Astrocyte (in vitro differentiated cells and primary cell): ENCODE measurements at regions not wholly inside any gene's neighbourhood (a gene's known extent, or its start where the extent isn't known, plus 50 kb on each side); places are given as distances from the start of the nearest gene placed in this dataset.

Source experiments
- DNase-seq: peaks from one replicate; pipeline ENCODE4 v3.0.0-alpha.2; 2010; ENCODE audit warnings: low read depth
- FAIRE-seq: peaks from 2 replicates; lab custom pipeline; 2011; peaks lifted over from hg19 to GRCh38; lab: Jason Lieb, UNC
- H2AFZ ChIP-seq: 2 replicates; pipeline ENCODE4 v1.6.0; 2012; ENCODE audit warnings: low read depth, low read length, inconsistent platforms
- H3K27ac ChIP-seq: 2 replicates; pipeline ENCODE4 v1.5.1; 2011; ENCODE audit warnings: low read depth, low read length, inconsistent platforms
- H3K27me3 ChIP-seq: 2 replicates; pipeline ENCODE4 v1.6.0; 2011; ENCODE audit warnings: low read length, inconsistent platforms; ENCODE audit not compliant: insufficient read depth
- H3K36me3 ChIP-seq: 2 replicates; pipeline ENCODE4 v1.5.1; 2011; ENCODE audit warnings: low read length, inconsistent platforms; ENCODE audit not compliant: insufficient read depth
- H3K4me1 ChIP-seq: 2 replicates; pipeline ENCODE4 v1.5.1; 2011; ENCODE audit warnings: low read length, inconsistent platforms; ENCODE audit not compliant: insufficient read depth
- H3K4me2 ChIP-seq: 2 replicates; pipeline ENCODE4 v1.6.0; 2012; ENCODE audit warnings: low read length, inconsistent platforms
- H3K4me3 ChIP-seq: 2 replicates; pipeline ENCODE4 v1.5.1; 2011; ENCODE audit warnings: low read depth, mild to moderate bottlenecking, low read length, inconsistent platforms; ENCODE audit not compliant: insufficient read depth
- H3K79me2 ChIP-seq: 2 replicates; pipeline ENCODE4 v1.6.0; 2012; ENCODE audit warnings: mild to moderate bottlenecking, low read length, inconsistent platforms; ENCODE audit not compliant: insufficient read depth
- H3K9ac ChIP-seq: 2 replicates; pipeline ENCODE4 v1.6.0; 2012; ENCODE audit warnings: mild to moderate bottlenecking, low read length, inconsistent platforms
- H3K9me3 ChIP-seq: 2 replicates; pipeline ENCODE4 v1.5.1; 2012; ENCODE audit warnings: low read depth, mild to moderate bottlenecking, low read length, inconsistent platforms; ENCODE audit not compliant: insufficient read depth
- H4K20me1 ChIP-seq: 2 replicates; pipeline ENCODE4 v1.6.0; 2012; ENCODE audit warnings: low read length, inconsistent platforms; ENCODE audit not compliant: insufficient read depth
- H3K27ac Mint-ChIP-seq: one replicate; pipeline ENCODE4 v1.8.0; 2021; ENCODE audit warnings: mild to moderate bottlenecking, mixed read lengths; ENCODE audit not compliant: unreplicated experiment
- H3K27me3 Mint-ChIP-seq: one replicate; pipeline ENCODE4 v1.8.0; 2021; ENCODE audit warnings: low read depth, mixed read lengths; ENCODE audit not compliant: unreplicated experiment
- H3K36me3 Mint-ChIP-seq: one replicate; pipeline ENCODE4 v1.8.0; 2021; ENCODE audit warnings: low read depth, mixed read lengths; ENCODE audit not compliant: unreplicated experiment
- H3K4me1 Mint-ChIP-seq: one replicate; pipeline ENCODE4 v1.8.0; 2021; ENCODE audit warnings: low read depth, mixed read lengths; ENCODE audit not compliant: unreplicated experiment
- H3K4me3 Mint-ChIP-seq: one replicate; pipeline ENCODE4 v1.8.0; 2021; ENCODE audit warnings: mild to moderate bottlenecking, moderate library complexity, mixed read lengths; ENCODE audit not compliant: unreplicated experiment
- H3K9me3 Mint-ChIP-seq: one replicate; pipeline ENCODE4 v1.8.0; 2021; ENCODE audit warnings: mild to moderate bottlenecking, mixed read lengths; ENCODE audit not compliant: unreplicated experiment
- EZH2 ChIP-seq: IDR thresholded peaks from 2 replicates; pipeline ENCODE4 v1.6.1; 2012; ENCODE audit warnings: mild to moderate bottlenecking, low read length, inconsistent platforms; ENCODE audit not compliant: insufficient read depth
- TF ChIP-seq, protein P1 (sequence below): IDR thresholded peaks from 2 replicates; pipeline ENCODE4 v1.5.1; 2011; ENCODE audit warnings: low read depth, mild to moderate bottlenecking, inconsistent platforms, low read length, moderate library complexity; ENCODE audit not compliant: insufficient read depth

GRCh38 chr3:88617283-88617682 lies 467.5 kb downstream of the C3orf38 start:
- Mint-ChIP-seq H3K4me3 (no peak overlapping the region), H3K27ac (no peak overlapping the region), H3K9me3 (no peaks in the 10 kb centered on the region), H3K36me3 (no peaks in the 10 kb centered on the region), H3K4me1 (peaks cover 7% of the 10 kb centered on the region), H3K27me3 (no peaks in the 10 kb centered on the region)
- Histone ChIP-seq H3K79me2 (no peaks in the 10 kb centered on the region), H3K27me3 (no peaks in the 10 kb centered on the region), H3K4me2 (no peak overlapping the region), H2AFZ (no peak overlapping the region), H4K20me1 (no peaks in the 10 kb centered on the region), H3K27ac (no peak overlapping the region), H3K4me3 (no peak overlapping the region), H3K4me1 (no peaks in the 10 kb centered on the region), H3K9ac (no peak overlapping the region), H3K36me3 (no peaks in the 10 kb centered on the region), H3K9me3 (no peaks in the 10 kb centered on the region)
- TF ChIP-seq, protein P1, sequence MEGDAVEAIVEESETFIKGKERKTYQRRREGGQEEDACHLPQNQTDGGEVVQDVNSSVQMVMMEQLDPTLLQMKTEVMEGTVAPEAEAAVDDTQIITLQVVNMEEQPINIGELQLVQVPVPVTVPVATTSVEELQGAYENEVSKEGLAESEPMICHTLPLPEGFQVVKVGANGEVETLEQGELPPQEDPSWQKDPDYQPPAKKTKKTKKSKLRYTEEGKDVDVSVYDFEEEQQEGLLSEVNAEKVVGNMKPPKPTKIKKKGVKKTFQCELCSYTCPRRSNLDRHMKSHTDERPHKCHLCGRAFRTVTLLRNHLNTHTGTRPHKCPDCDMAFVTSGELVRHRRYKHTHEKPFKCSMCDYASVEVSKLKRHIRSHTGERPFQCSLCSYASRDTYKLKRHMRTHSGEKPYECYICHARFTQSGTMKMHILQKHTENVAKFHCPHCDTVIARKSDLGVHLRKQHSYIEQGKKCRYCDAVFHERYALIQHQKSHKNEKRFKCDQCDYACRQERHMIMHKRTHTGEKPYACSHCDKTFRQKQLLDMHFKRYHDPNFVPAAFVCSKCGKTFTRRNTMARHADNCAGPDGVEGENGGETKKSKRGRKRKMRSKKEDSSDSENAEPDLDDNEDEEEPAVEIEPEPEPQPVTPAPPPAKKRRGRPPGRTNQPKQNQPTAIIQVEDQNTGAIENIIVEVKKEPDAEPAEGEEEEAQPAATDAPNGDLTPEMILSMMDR = no peak
- TF ChIP-seq EZH2 = no peak
- DNase-seq (no peak), FAIRE-seq (no peak)

DNA sequence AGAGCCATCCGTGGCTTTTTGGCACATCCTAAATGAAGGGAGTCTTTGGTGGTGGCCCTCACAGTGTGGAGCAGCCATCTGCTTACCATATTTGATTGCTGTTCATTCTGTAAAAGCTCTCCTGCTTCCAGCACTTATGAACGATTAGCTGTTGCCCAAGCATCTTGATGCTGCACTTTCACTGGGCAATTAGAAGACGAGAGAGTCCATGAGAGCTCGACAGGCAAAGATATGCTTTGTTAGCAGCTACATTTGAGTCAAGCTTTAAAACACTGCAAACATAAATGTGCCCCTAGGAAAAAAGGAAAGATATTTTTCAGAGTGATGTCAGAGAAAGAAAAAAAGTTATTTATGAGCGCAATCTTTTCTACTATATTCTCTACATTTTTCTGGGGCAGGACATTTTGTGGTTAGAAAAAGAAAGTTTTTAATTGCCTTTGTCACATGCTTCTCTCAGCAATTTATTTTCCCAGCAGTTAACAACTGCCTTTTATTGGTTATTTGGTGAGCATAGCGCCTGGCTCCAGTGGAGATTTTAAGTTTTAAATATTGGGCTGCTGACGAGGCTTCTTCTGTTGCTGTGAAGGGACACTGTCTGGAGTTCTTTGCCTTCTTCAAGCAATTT lies 468.4 kb downstream of the C3orf38 start:
- Mint-ChIP-seq H3K4me3 (no peak overlapping the region), H3K4me1 (peaks cover 2% of the 10 kb centered on the region), H3K27ac (no peak overlapping the region), H3K36me3 (no peaks in the 10 kb centered on the region), H3K9me3 (no peaks in the 10 kb centered on the region), H3K27me3 (no peaks in the 10 kb centered on the region)
- Histone ChIP-seq H3K36me3 (no peaks in the 10 kb centered on the region), H3K27ac (no peak overlapping the region), H3K9ac (no peak overlapping the region), H3K4me1 (no peaks in the 10 kb centered on the region), H3K4me2 (no peak overlapping the region), H3K4me3 (no peak overlapping the region), H3K9me3 (no peaks in the 10 kb centered on the region), H3K27me3 (no peaks in the 10 kb centered on the region), H2AFZ (no peak overlapping the region), H4K20me1 (no peaks in the 10 kb centered on the region), H3K79me2 (no peaks in the 10 kb centered on the region)
- no peak for FAIRE-seq
- no peak for TF ChIP-seq EZH2
- TF ChIP-seq, protein P1 = no peak
- DNase-seq = no peak

DNA sequence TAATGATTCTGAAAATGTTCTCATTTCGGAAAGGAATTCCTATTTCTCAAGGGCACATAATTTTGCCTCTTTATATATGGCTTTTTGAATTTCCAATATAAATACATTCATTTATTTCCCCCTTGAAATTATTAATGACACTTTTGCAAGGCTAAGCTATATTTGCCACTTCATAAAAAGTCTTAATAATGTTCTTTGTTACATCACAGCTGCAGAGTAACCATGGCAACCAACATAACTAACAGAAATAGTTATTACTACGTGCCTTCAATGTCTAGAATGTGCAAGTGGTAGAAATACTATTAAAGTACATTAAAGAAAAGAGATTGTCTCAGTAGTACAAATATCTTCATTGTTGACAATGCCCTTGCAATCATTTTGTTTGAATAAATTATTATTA lies 471.8 kb downstream of the C3orf38 start:
- no peak for FAIRE-seq
- H3K79me2 ChIP-seq = no peaks in the 10 kb centered on the region

More for the DNA sequence above, 471.8 kb downstream of the C3orf38 start:
- Histone ChIP-seq H3K9ac (no peak overlapping the region), H3K9me3 (no peaks in the 10 kb centered on the region), H3K4me2 (no peak overlapping the region), H3K27me3 (no peaks in the 10 kb centered on the region), H4K20me1 (no peaks in the 10 kb centered on the region), H3K4me3 (no peak overlapping the region), H3K27ac (no peak overlapping the region), H3K4me1 (no peaks in the 10 kb centered on the region), H2AFZ (no peak overlapping the region), H3K36me3 (no peaks in the 10 kb centered on the region)
- Mint-ChIP-seq H3K4me1 (no peaks in the 10 kb centered on the region), H3K4me3 (no peak overlapping the region), H3K27ac (no peak overlapping the region), H3K9me3 (no peaks in the 10 kb centered on the region), H3K27me3 (no peaks in the 10 kb centered on the region), H3K36me3 (no peaks in the 10 kb centered on the region)
- DNase-seq = no peak
- TF ChIP-seq, protein P1 = no peak
- no peak for TF ChIP-seq EZH2
